ENCODE measurements at regions not wholly inside any gene's neighbourhood (a gene's known extent, or its start where the extent isn't known, plus 50 kb on each side); places are given as distances from the start of the nearest gene placed in this dataset.

GRCh38 chr10:124305131-124305530, 113.6 kb downstream of the OAT start:
- TF ChIP-seq CTCF (IDR thresholded peaks at IDR 0.05): no peak
- TF ChIP-seq POLR2A (IDR thresholded peaks at IDR 0.05): no peak
